ENCODE measurements at regions not wholly inside any gene's neighbourhood (a gene's known extent, or its start where the extent isn't known, plus 50 kb on each side); places are given as distances from the start of the nearest gene placed in this dataset.

GRCh38 chr2:138236142-138236541, 265.4 kb upstream of the SPOPL start:
- H3K4me3 ChIP-seq, result no peak overlapping the region
- no peaks in the 10 kb centered on the region for H3K9me3 ChIP-seq
- no peak for ATAC-seq
- no peaks in the 10 kb centered on the region for H3K36me3 ChIP-seq
- H3K4me1 ChIP-seq, result no peaks in the 10 kb centered on the region
- H3K27me3 ChIP-seq, result no peaks in the 10 kb centered on the region
- DNase-seq, result no peak
- no peak overlapping the region for H3K27ac ChIP-seq
- intact Hi-C loops (cut with DNase I), result no loop called here
- TF ChIP-seq CTCF (IDR thresholded peaks at IDR 0.05), result no peak

GRCh38 chr2:138237667-138238384, 263.7 kb upstream of the SPOPL start:
- no peak overlapping the region for H3K27ac ChIP-seq
- ATAC-seq (no peak), DNase-seq (peak in 2 of 4 donors; percentile 3 to 8)
- H3K9me3 ChIP-seq, result no peaks in the 10 kb centered on the region
- H3K36me3 ChIP-seq, result no peaks in the 10 kb centered on the region
- no peak overlapping the region for H3K4me3 ChIP-seq
- intact Hi-C loops (cut with DNase I), result no loop called here
- TF ChIP-seq CTCF (IDR thresholded peaks at IDR 0.05), result no peak
- H3K27me3 ChIP-seq, result no peaks in the 10 kb centered on the region
- H3K4me1 ChIP-seq, result no peaks in the 10 kb centered on the region

GRCh38 chr2:138238908-138239307, 262.7 kb upstream of the SPOPL start:
- no peak for ATAC-seq
- DNase-seq, result no peak
- no peaks in the 10 kb centered on the region for H3K36me3 ChIP-seq
- intact Hi-C loops (cut with DNase I), result no loop called here
- no peaks in the 10 kb centered on the region for H3K27me3 ChIP-seq
- no peaks in the 10 kb centered on the region for H3K9me3 ChIP-seq
- TF ChIP-seq CTCF (IDR thresholded peaks at IDR 0.05), result no peak
- no peak overlapping the region for H3K4me3 ChIP-seq
- H3K27ac ChIP-seq, result no peak overlapping the region
- no peaks in the 10 kb centered on the region for H3K4me1 ChIP-seq

GRCh38 chr2:138239902-138240491, 261.6 kb upstream of the SPOPL start:
- H3K36me3 ChIP-seq, result no peaks in the 10 kb centered on the region
- no peak overlapping the region for H3K4me3 ChIP-seq
- ATAC-seq (peak; percentile 50), DNase-seq (no peak)
- H3K4me1 ChIP-seq, result no peaks in the 10 kb centered on the region
- H3K9me3 ChIP-seq, result no peaks in the 10 kb centered on the region
- no peak overlapping the region for H3K27ac ChIP-seq
- intact Hi-C loops (cut with DNase I), result no loop called here
- TF ChIP-seq CTCF (IDR thresholded peaks at IDR 0.05), result no peak
- H3K27me3 ChIP-seq, result no peaks in the 10 kb centered on the region

- no peak overlapping the region for H3K4me3 ChIP-seq
- no peaks in the 10 kb centered on the region for H3K9me3 ChIP-seq
- H3K27ac ChIP-seq, result no peak overlapping the region
- no peak for TF ChIP-seq CTCF (IDR thresholded peaks at IDR 0.05)
- H3K4me1 ChIP-seq, result no peaks in the 10 kb centered on the region
- no peaks in the 10 kb centered on the region for H3K36me3 ChIP-seq
- no peaks in the 10 kb centered on the region for H3K27me3 ChIP-seq
- DNase-seq (no peak), ATAC-seq (no peak)
- intact Hi-C loops (cut with DNase I), result no loop called here
Measured at GRCh38 chr2:138243372-138243771, 258.2 kb upstream of the SPOPL start.

Data from left lung (tissue), 4 donors.